C4-2B (cell line): ENCODE measurements at regions not wholly inside any gene's neighbourhood (a gene's known extent, or its start where the extent isn't known, plus 50 kb on each side); places are given as distances from the start of the nearest gene placed in this dataset.

Source experiments
- CTCF ChIP-seq: fragments of 450-650 bp; conservative IDR thresholded peaks from 2 replicates; pipeline ENCODE4 v1.5.1; 2017; ENCODE audit warnings: mild to moderate bottlenecking
- ZFX ChIP-seq: fragments of 450-650 bp; IDR thresholded peaks from 2 replicates; pipeline ENCODE4 v1.6.1; 2017

- no peak for TF ChIP-seq CTCF
- no peak for TF ChIP-seq ZFX
Observed at GRCh38 chr5:118007262-118007661, 981.1 kb downstream of the DTWD2 start.
